ENCODE measurements at regions not wholly inside any gene's neighbourhood (a gene's known extent, or its start where the extent isn't known, plus 50 kb on each side); places are given as distances from the start of the nearest gene placed in this dataset.

GRCh38 chr1:220999872-221000863 is 120.9 kb downstream of the HLX start:
- TF ChIP-seq TSHZ2 (CRISPR knock-in tag; IDR thresholded peaks at IDR 0.05) (no peak), ZFP3 (CRISPR knock-in tag; IDR thresholded peaks at IDR 0.05) (no peak), ARNTL (CRISPR knock-in tag; IDR thresholded peaks at IDR 0.05; ENCODE audit: borderline replicate concordance, low read depth) (no peak), GLIS3 (CRISPR knock-in tag; IDR thresholded peaks at IDR 0.05) (no peak), POU6F1 (CRISPR knock-in tag; IDR thresholded peaks at IDR 0.05; ENCODE audit: borderline replicate concordance, low read depth) (no peak), ESRRG (CRISPR knock-in tag; IDR thresholded peaks at IDR 0.05) (no peak), RARB (CRISPR knock-in tag; IDR thresholded peaks at IDR 0.05) (no peak), ZC3H10 (CRISPR knock-in tag; IDR thresholded peaks at IDR 0.05) (no peak), TCF4 (CRISPR knock-in tag; IDR thresholded peaks at IDR 0.05; ENCODE audit: borderline replicate concordance) (no peak), CSRNP3 (CRISPR knock-in tag; IDR thresholded peaks at IDR 0.05) (no peak)
- TF ChIP-seq, protein P1, sequence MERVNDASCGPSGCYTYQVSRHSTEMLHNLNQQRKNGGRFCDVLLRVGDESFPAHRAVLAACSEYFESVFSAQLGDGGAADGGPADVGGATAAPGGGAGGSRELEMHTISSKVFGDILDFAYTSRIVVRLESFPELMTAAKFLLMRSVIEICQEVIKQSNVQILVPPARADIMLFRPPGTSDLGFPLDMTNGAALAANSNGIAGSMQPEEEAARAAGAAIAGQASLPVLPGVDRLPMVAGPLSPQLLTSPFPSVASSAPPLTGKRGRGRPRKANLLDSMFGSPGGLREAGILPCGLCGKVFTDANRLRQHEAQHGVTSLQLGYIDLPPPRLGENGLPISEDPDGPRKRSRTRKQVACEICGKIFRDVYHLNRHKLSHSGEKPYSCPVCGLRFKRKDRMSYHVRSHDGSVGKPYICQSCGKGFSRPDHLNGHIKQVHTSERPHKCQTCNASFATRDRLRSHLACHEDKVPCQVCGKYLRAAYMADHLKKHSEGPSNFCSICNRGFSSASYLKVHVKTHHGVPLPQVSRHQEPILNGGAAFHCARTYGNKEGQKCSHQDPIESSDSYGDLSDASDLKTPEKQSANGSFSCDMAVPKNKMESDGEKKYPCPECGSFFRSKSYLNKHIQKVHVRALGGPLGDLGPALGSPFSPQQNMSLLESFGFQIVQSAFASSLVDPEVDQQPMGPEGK (CRISPR knock-in tag; IDR thresholded peaks at IDR 0.05; ENCODE audit: borderline replicate concordance): no peak
